GM12878 (cell line): ENCODE measurements at regions not wholly inside any gene's neighbourhood (a gene's known extent, or its start where the extent isn't known, plus 50 kb on each side); places are given as distances from the start of the nearest gene placed in this dataset.

Source experiments
- ATAC-seq: fragments of 200-7000 bp; cut with Tn5 transposase; 3 replicates; pipeline ENCODE4 v1.9.1; 2020; ENCODE audit warnings: mild to moderate bottlenecking, moderate library complexity
- BruUV-seq: library from RNA; stranded (reverse); fragments of 400-500 nt; replicated peaks from 2 replicates; lab custom pipeline; 2021; lab: Mats Ljungman, UMichigan
- CTCF ChIA-PET: fragments of 300-600 bp; sonication (Branson Sonifier 250); formaldehyde crosslinking; extraction: SDS; loops from one replicate; lab custom pipeline; 2021; ENCODE audit warnings: inconsistent platforms; lab: Yijun Ruan, JAX
- POLR2A ChIA-PET: fragments of 350-600 bp; formaldehyde crosslinking; extraction: SDS; loops from one replicate; lab custom pipeline; 2021; ENCODE audit warnings: inconsistent platforms; lab: Charles Lee
- RAD21 ChIA-PET: fragments of 300-600 bp; sonication (Branson Sonifier 250); formaldehyde crosslinking; loops from one replicate; lab custom pipeline; 2023; ENCODE audit warnings: antibody characterized with exemption; ENCODE audit not compliant: unreplicated experiment; lab: Charles Lee
- SMC1A ChIA-PET: fragments of 300-600 bp; sonication (Branson Sonifier 250); formaldehyde crosslinking; loops from one replicate; lab custom pipeline; 2023; ENCODE audit not compliant: unreplicated experiment, uncharacterized antibody; lab: Charles Lee
- DNase-seq: peaks from one replicate; pipeline ENCODE4 v3.0.0-alpha.2; 2011; ENCODE audit warnings: low read depth, low spot score
- FAIRE-seq: peaks from 3 replicates; lab custom pipeline; 2011; peaks lifted over from hg19 to GRCh38; lab: Jason Lieb, UNC
- H2AFZ ChIP-seq: 2 replicates; pipeline ENCODE4 v1.6.0; 2011; ENCODE audit warnings: low read depth, low read length, control low read depth; ENCODE audit not compliant: control insufficient read depth
- H3K27ac ChIP-seq: 2 replicates; pipeline ENCODE4 v1.5.1; 2011; ENCODE audit warnings: control low read depth; ENCODE audit not compliant: control insufficient read depth, insufficient read depth
- H3K27me3 ChIP-seq, 2 experiments: replicated peaks in 1 of 2; 2 replicates each; pipeline versions ENCODE4 v1.6.0 to v1.6.1; 2011; ENCODE audit warnings: low read length in 1 of 2; ENCODE audit not compliant: control insufficient read depth in 2 of 2, insufficient read depth in 2 of 2
- H3K36me3 ChIP-seq, 2 experiments: 2 replicates each; pipeline ENCODE4 v1.5.1; 2011; ENCODE audit warnings: low read length in 1 of 2; ENCODE audit not compliant: control insufficient read depth in 2 of 2, insufficient read depth in 2 of 2
- H3K4me1 ChIP-seq: 2 replicates; pipeline ENCODE4 v1.6.1; 2011; ENCODE audit warnings: mild to moderate bottlenecking, low read length, moderate library complexity, mixed read lengths; ENCODE audit not compliant: control insufficient read depth, insufficient read depth
- H3K4me2 ChIP-seq: 2 replicates; pipeline ENCODE4 v1.6.0; 2011; ENCODE audit warnings: control low read depth; ENCODE audit not compliant: control insufficient read depth, insufficient read depth
- H3K4me3 ChIP-seq: fragments of 200-600 bp; sonication (generic); 2 replicates; pipeline ENCODE4 v1.5.1; 2016
- H3K79me2 ChIP-seq: 2 replicates; pipeline ENCODE4 v1.6.0; 2011; ENCODE audit warnings: low read length; ENCODE audit not compliant: control insufficient read depth, insufficient read depth
- H3K9ac ChIP-seq: 2 replicates; pipeline ENCODE4 v1.8.0; 2011; ENCODE audit warnings: low read length, control low read depth, mixed read lengths; ENCODE audit not compliant: control insufficient read depth, insufficient read depth
- H3K9me3 ChIP-seq: replicated peaks from 3 replicates; pipeline ENCODE4 v1.5.1; 2011; ENCODE audit warnings: mild to moderate bottlenecking, low read length; ENCODE audit not compliant: control insufficient read depth, insufficient read depth
- H4K20me1 ChIP-seq: 2 replicates; pipeline ENCODE4 v1.6.0; 2011; ENCODE audit not compliant: control insufficient read depth, insufficient read depth
- FOXK2 ChIP-seq: fragments of 450-650 bp; IDR thresholded peaks from 2 replicates; pipeline ENCODE4 v1.6.1; 2017; ENCODE audit warnings: mild to moderate bottlenecking, moderate library complexity
- RAD21 ChIP-seq: IDR thresholded peaks from 2 replicates; pipeline ENCODE4 v1.6.1; 2011; ENCODE audit warnings: mild to moderate bottlenecking, low read depth, low read length, moderate library complexity; ENCODE audit not compliant: insufficient read depth
- SMARCA5 ChIP-seq: fragments of 450-650 bp; IDR thresholded peaks from 2 replicates; pipeline ENCODE4 v1.6.1; 2017; ENCODE audit warnings: mild to moderate bottlenecking
- WGBS: methylation state at CpG from one replicate; pipeline ENCODE4 v1.1.6; 2016; ENCODE audit warnings: low lambda C conversion rate; ENCODE audit not compliant: insufficient replicate concordance, insufficient coverage; ENCODE audit errors: missing lambda C conversion rate; 5-methylcytosine and 5-hydroxymethylcytosine counted together
- in situ Hi-C: fragments of 300-500 bp; cut with MboI; formaldehyde crosslinking; loops from 9 replicates; pipeline ENCODE4 v1.14.3; 2018; ENCODE audit warnings: mixed read lengths
- intact Hi-C: fragments of 100-400 bp; cut with micrococcal nuclease; formaldehyde crosslinking; loops from one replicate; pipeline ENCODE4 v1.14.2; 2022; ENCODE audit not compliant: unreplicated experiment
- TF ChIP-seq, protein P1 (sequence below), 3 experiments: IDR thresholded peaks in 2 of 3; conservative IDR thresholded peaks in 1 of 3; 2 replicates each; pipeline ENCODE4 v1.5.1; 2011; ENCODE audit warnings: low read depth in 3 of 3, low read length in 3 of 3, mild to moderate bottlenecking in 3 of 3, control low read depth in 2 of 3, moderate library complexity in 2 of 3, inconsistent platforms in 1 of 3, mixed read lengths in 1 of 3; ENCODE audit not compliant: control insufficient read depth in 2 of 3, insufficient read depth in 1 of 3; ENCODE audit errors: extremely low read depth in 1 of 3

DNA sequence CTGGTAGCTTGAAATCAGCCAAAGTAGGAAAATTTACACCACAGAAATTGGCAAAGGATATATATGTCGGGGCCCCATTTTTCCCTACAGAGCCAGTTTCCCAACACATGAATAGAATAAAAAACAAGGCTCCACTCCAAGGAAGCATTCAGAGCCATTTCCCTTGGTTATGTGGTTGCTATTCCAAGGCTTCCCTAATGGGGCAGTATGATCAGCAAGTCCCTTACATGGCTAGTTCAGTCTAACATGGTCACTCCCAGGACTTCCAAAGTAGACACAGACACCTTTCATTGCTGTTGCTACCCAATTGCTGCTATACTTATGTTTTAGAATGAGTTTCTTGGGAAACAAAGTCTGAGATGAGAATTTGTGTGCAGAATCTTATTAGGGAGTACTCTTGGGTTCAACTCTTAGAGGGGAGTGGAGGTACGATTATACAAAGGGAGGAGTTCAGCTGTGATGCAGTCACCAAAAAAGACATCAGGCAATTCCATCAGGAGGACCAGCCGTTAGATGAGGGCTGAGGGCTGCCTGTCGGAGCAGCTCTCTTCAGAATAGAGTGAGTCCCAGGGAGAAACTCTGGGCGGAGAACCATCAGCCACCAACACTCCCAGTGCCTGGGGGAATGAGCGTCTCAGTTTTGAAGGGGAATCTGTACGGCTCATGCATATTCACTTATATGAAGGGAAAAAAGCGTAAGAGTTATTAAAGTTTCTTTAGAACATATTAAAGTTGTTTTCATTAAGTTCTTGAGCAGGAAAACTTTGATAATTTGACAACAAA lies 92.9 kb downstream of the C21orf91 start:
- in situ Hi-C loops (no loop called here), intact Hi-C loops (no loop called here)
- SMC1A ChIA-PET = interaction anchor here (0.7 to 1.2 kb wide), 3 partner anchors 26 to 178 kb away, joined by 3 to 4 read pairs (median 4); no protein-coding TSS in a partner anchor
- FAIRE-seq (no peak), ATAC-seq (no peak), DNase-seq (no peak)
- Histone ChIP-seq H3K9ac (no peak overlapping the region), H3K27me3 (no peaks in the 10 kb centered on the region), H3K4me3 (no peak overlapping the region), H3K4me2 (no peak overlapping the region), H3K4me1 (no peaks in the 10 kb centered on the region), H3K79me2 (no peaks in the 10 kb centered on the region), H3K27ac (no peak overlapping the region), H3K9me3 (no peaks in the 10 kb centered on the region), H4K20me1 (no peaks in the 10 kb centered on the region), H3K36me3 (no peaks in the 10 kb centered on the region), H2AFZ (no peak overlapping the region)
- RAD21 ChIA-PET = no interaction called here
- POLR2A ChIA-PET = no interaction called here
- CTCF ChIA-PET = interaction anchor here (1.3 to 1.5 kb wide), 2 partner anchors 47 to 175 kb away, joined by 3 to 5 read pairs; no protein-coding TSS in a partner anchor
- BruUV-seq = no TSS peak
- TF ChIP-seq RAD21 (0 out of 2 replicates have a peak, but pooled peaks have one; percentile 11), FOXK2 (no peak), SMARCA5 (no peak)
- TF ChIP-seq, protein P1, sequence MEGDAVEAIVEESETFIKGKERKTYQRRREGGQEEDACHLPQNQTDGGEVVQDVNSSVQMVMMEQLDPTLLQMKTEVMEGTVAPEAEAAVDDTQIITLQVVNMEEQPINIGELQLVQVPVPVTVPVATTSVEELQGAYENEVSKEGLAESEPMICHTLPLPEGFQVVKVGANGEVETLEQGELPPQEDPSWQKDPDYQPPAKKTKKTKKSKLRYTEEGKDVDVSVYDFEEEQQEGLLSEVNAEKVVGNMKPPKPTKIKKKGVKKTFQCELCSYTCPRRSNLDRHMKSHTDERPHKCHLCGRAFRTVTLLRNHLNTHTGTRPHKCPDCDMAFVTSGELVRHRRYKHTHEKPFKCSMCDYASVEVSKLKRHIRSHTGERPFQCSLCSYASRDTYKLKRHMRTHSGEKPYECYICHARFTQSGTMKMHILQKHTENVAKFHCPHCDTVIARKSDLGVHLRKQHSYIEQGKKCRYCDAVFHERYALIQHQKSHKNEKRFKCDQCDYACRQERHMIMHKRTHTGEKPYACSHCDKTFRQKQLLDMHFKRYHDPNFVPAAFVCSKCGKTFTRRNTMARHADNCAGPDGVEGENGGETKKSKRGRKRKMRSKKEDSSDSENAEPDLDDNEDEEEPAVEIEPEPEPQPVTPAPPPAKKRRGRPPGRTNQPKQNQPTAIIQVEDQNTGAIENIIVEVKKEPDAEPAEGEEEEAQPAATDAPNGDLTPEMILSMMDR (IDR thresholded peaks at IDR 0.05 in 2 of 3, conservative IDR thresholded peaks at IDR 0.05 in 1 of 3; ENCODE audit: control insufficient read depth in 2 of 3, extremely low read depth in 1 of 3, insufficient read depth in 1 of 3, low read depth in 3 of 3, low read length in 3 of 3) = peak in 1 of 3 experiments; percentile 13; a peak in 2 of 6 replicates
- 57% methylated on average over 8 of the region's 8 CpGs for WGBS
